HepG2 (cell line): ENCODE measurements at regions not wholly inside any gene's neighbourhood (a gene's known extent, or its start where the extent isn't known, plus 50 kb on each side); places are given as distances from the start of the nearest gene placed in this dataset.

Experiments used
- CBX1 ChIP-seq: IDR thresholded peaks from one replicate; pipeline ENCODE4 v1.6.1; 2016; ENCODE audit warnings: antibody characterized with exemption, low read depth
- HOXA3 ChIP-seq: sonication (generic); formaldehyde crosslinking; IDR thresholded peaks from 2 replicates; pipeline ENCODE4 v1.5.0; 2020; ENCODE audit warnings: missing genetic modification reagents
- MED1 ChIP-seq: sonication (generic); formaldehyde crosslinking; IDR thresholded peaks from 2 replicates; pipeline ENCODE4 v1.4.0; 2020; ENCODE audit warnings: missing genetic modification reagents
- MIXL1 ChIP-seq: IDR thresholded peaks from 2 replicates; pipeline ENCODE4 v1.6.1; 2016
- PRPF4 ChIP-seq: fragments of 200-400 bp; formaldehyde crosslinking; IDR thresholded peaks from 2 replicates; pipeline ENCODE4 v1.6.1; 2016; ENCODE audit warnings: low read length, low read depth; ENCODE audit not compliant: poor library complexity, severe bottlenecking
- ZEB1 ChIP-seq: IDR thresholded peaks from 2 replicates; pipeline ENCODE4 v1.6.1; 2012; ENCODE audit warnings: mild to moderate bottlenecking, low read depth, inconsistent platforms; ENCODE audit not compliant: insufficient replicate concordance
- ZNF34 ChIP-seq: sonication (generic); formaldehyde crosslinking; IDR thresholded peaks from 2 replicates; pipeline ENCODE4 v1.4.0; 2020; ENCODE audit warnings: mild to moderate bottlenecking, missing genetic modification reagents, borderline replicate concordance
- ZNF788 ChIP-seq: sonication (generic); formaldehyde crosslinking; IDR thresholded peaks from 2 replicates; pipeline ENCODE4 v1.5.0; 2020; ENCODE audit warnings: mild to moderate bottlenecking, missing genetic modification reagents, borderline replicate concordance
- ZNF792 ChIP-seq: IDR thresholded peaks from 2 replicates; pipeline ENCODE4 v1.6.1; 2016
- ZSCAN25 ChIP-seq: sonication (generic); formaldehyde crosslinking; IDR thresholded peaks from 2 replicates; pipeline ENCODE4 v1.8.0; 2022; ENCODE audit warnings: mild to moderate bottlenecking, missing genetic modification reagents
- ZSCAN31 ChIP-seq: sonication (generic); formaldehyde crosslinking; IDR thresholded peaks from 2 replicates; pipeline ENCODE4 v1.5.0; 2020; ENCODE audit warnings: low read depth, mild to moderate bottlenecking, missing genetic modification reagents
- TF ChIP-seq, protein P1 (sequence below): IDR thresholded peaks from 2 replicates; pipeline ENCODE4 v1.6.1; 2012; ENCODE audit warnings: low read length, improper control_type of control experiment
- TF ChIP-seq, protein P2 (sequence below): sonication (generic); formaldehyde crosslinking; IDR thresholded peaks from 2 replicates; pipeline ENCODE4 v1.9.0; 2021; ENCODE audit warnings: missing genetic modification reagents, borderline replicate concordance
- TF ChIP-seq, protein P3 (sequence below): sonication (generic); formaldehyde crosslinking; IDR thresholded peaks from 2 replicates; pipeline ENCODE4 v1.4.0; 2020; ENCODE audit warnings: missing genetic modification reagents, borderline replicate concordance
- TF ChIP-seq, protein P4 (sequence below): sonication (generic); formaldehyde crosslinking; IDR thresholded peaks from 2 replicates; pipeline ENCODE4 v1.4.0; 2020; ENCODE audit warnings: mild to moderate bottlenecking, missing genetic modification reagents
- TF ChIP-seq, protein P5 (sequence below): sonication (generic); formaldehyde crosslinking; IDR thresholded peaks from 2 replicates; pipeline ENCODE4 v1.9.0; 2021; ENCODE audit warnings: missing genetic modification reagents, borderline replicate concordance

DNA sequence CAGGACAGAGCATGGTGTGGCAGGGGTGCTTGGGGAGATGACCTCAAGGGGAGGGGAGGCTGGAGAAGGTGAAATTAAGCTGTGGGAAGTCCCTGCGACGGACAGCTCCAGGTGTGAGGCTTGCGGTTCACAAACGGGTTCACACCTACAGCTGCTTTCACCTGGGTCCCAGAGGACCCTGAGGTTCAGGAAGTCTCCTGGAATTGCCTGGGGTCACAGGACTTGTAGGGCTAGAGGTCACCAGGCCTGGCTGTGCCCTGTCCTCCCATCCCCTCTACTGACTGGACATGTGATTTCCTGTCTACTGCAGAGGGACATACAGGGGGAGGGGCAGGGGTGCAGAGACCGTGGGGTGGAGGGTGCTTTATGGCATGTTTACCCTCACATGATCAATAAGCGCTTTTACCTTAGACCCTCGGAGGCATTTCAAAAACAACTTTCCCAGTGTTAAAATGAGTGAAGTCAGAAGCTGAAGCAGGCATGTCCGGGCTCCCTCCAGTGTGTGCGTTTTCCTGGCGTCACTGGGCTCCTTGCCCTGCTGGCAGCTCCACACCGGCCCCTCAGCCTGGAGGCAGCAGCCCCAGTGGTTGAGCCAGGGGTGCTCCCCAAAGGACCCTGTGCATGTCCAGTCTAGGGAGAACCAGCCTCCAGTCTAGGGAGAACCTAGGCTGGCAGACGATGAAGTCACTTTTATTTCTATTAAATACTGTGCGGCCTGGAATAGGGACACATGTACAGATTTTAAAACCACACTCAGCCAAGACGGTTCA is 66.6 kb upstream of the IGFBP3 start (continued):
- TF ChIP-seq, protein P1, sequence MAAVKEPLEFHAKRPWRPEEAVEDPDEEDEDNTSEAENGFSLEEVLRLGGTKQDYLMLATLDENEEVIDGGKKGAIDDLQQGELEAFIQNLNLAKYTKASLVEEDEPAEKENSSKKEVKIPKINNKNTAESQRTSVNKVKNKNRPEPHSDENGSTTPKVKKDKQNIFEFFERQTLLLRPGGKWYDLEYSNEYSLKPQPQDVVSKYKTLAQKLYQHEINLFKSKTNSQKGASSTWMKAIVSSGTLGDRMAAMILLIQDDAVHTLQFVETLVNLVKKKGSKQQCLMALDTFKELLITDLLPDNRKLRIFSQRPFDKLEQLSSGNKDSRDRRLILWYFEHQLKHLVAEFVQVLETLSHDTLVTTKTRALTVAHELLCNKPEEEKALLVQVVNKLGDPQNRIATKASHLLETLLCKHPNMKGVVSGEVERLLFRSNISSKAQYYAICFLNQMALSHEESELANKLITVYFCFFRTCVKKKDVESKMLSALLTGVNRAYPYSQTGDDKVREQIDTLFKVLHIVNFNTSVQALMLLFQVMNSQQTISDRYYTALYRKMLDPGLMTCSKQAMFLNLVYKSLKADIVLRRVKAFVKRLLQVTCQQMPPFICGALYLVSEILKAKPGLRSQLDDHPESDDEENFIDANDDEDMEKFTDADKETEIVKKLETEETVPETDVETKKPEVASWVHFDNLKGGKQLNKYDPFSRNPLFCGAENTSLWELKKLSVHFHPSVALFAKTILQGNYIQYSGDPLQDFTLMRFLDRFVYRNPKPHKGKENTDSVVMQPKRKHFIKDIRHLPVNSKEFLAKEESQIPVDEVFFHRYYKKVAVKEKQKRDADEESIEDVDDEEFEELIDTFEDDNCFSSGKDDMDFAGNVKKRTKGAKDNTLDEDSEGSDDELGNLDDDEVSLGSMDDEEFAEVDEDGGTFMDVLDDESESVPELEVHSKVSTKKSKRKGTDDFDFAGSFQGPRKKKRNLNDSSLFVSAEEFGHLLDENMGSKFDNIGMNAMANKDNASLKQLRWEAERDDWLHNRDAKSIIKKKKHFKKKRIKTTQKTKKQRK, result no peak
- TF ChIP-seq ZSCAN25 (CRISPR knock-in tag), result peak; percentile 78; the same call in 1 of the 2 replicates
- TF ChIP-seq ZNF792 (CRISPR knock-in tag), result no peak; the same call in 1 of the 2 replicates
- peak; percentile 87 for TF ChIP-seq MED1 (CRISPR knock-in tag)
- TF ChIP-seq, protein P2, sequence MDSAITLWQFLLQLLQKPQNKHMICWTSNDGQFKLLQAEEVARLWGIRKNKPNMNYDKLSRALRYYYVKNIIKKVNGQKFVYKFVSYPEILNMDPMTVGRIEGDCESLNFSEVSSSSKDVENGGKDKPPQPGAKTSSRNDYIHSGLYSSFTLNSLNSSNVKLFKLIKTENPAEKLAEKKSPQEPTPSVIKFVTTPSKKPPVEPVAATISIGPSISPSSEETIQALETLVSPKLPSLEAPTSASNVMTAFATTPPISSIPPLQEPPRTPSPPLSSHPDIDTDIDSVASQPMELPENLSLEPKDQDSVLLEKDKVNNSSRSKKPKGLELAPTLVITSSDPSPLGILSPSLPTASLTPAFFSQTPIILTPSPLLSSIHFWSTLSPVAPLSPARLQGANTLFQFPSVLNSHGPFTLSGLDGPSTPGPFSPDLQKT (CRISPR knock-in tag), result no peak
- TF ChIP-seq CBX1, result no peak
- peak; percentile 38; the same call in 1 of the 2 replicates for TF ChIP-seq HOXA3 (CRISPR knock-in tag)
- TF ChIP-seq, protein P3, sequence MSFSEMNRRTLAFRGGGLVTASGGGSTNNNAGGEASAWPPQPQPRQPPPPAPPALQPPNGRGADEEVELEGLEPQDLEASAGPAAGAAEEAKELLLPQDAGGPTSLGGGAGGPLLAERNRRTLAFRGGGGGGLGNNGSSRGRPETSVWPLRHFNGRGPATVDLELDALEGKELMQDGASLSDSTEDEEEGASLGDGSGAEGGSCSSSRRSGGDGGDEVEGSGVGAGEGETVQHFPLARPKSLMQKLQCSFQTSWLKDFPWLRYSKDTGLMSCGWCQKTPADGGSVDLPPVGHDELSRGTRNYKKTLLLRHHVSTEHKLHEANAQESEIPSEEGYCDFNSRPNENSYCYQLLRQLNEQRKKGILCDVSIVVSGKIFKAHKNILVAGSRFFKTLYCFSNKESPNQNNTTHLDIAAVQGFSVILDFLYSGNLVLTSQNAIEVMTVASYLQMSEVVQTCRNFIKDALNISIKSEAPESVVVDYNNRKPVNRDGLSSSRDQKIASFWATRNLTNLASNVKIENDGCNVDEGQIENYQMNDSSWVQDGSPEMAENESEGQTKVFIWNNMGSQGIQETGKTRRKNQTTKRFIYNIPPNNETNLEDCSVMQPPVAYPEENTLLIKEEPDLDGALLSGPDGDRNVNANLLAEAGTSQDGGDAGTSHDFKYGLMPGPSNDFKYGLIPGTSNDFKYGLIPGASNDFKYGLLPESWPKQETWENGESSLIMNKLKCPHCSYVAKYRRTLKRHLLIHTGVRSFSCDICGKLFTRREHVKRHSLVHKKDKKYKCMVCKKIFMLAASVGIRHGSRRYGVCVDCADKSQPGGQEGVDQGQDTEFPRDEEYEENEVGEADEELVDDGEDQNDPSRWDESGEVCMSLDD (CRISPR knock-in tag), result no peak
- TF ChIP-seq, protein P4, sequence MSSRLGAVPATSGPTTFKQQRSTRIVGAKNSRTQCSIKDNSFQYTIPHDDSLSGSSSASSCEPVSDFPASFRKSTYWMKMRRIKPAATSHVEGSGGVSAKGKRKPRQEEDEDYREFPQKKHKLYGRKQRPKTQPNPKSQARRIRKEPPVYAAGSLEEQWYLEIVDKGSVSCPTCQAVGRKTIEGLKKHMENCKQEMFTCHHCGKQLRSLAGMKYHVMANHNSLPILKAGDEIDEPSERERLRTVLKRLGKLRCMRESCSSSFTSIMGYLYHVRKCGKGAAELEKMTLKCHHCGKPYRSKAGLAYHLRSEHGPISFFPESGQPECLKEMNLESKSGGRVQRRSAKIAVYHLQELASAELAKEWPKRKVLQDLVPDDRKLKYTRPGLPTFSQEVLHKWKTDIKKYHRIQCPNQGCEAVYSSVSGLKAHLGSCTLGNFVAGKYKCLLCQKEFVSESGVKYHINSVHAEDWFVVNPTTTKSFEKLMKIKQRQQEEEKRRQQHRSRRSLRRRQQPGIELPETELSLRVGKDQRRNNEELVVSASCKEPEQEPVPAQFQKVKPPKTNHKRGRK (CRISPR knock-in tag), result no peak
- no peak for TF ChIP-seq ZNF34
- TF ChIP-seq ZEB1, result no peak
- TF ChIP-seq ZNF788, result no peak
- peak; percentile 50; the same call in 1 of the 2 replicates for TF ChIP-seq MIXL1
- TF ChIP-seq PRPF4, result no peak
- TF ChIP-seq, protein P5, sequence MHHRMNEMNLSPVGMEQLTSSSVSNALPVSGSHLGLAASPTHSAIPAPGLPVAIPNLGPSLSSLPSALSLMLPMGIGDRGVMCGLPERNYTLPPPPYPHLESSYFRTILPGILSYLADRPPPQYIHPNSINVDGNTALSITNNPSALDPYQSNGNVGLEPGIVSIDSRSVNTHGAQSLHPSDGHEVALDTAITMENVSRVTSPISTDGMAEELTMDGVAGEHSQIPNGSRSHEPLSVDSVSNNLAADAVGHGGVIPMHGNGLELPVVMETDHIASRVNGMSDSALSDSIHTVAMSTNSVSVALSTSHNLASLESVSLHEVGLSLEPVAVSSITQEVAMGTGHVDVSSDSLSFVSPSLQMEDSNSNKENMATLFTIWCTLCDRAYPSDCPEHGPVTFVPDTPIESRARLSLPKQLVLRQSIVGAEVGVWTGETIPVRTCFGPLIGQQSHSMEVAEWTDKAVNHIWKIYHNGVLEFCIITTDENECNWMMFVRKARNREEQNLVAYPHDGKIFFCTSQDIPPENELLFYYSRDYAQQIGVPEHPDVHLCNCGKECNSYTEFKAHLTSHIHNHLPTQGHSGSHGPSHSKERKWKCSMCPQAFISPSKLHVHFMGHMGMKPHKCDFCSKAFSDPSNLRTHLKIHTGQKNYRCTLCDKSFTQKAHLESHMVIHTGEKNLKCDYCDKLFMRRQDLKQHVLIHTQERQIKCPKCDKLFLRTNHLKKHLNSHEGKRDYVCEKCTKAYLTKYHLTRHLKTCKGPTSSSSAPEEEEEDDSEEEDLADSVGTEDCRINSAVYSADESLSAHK, result no peak
- TF ChIP-seq ZSCAN31 (CRISPR knock-in tag), result no peak
